SK-N-SH (cell line): ENCODE measurements at regions not wholly inside any gene's neighbourhood (a gene's known extent, or its start where the extent isn't known, plus 50 kb on each side); places are given as distances from the start of the nearest gene placed in this dataset.

Experiments used
- CTCF ChIP-seq: fragments of 200-600 bp; sonication (generic); IDR thresholded peaks from 2 replicates; pipeline ENCODE4 v1.6.1; 2017; ENCODE audit warnings: antibody characterized with exemption, mild to moderate bottlenecking, moderate library complexity
- FOXJ3 ChIP-seq: sonication (generic); formaldehyde crosslinking; IDR thresholded peaks from 2 replicates; pipeline ENCODE4 v1.5.1; 2020; ENCODE audit warnings: mild to moderate bottlenecking, missing genetic modification reagents
- GABPA ChIP-seq: IDR thresholded peaks from 2 replicates; pipeline ENCODE4 v1.4.0; 2012; ENCODE audit warnings: low read depth, mild to moderate bottlenecking
- IRF3 ChIP-seq: fragments of 150-350 bp; IDR thresholded peaks from 2 replicates; pipeline ENCODE4 v1.6.1; 2016; ENCODE audit warnings: mild to moderate bottlenecking, low read depth, low read length
- MXI1 ChIP-seq: IDR thresholded peaks from 2 replicates; pipeline ENCODE4 v1.6.1; 2012; ENCODE audit warnings: mild to moderate bottlenecking, low read depth, low read length, improper control_type of control experiment
- REST ChIP-seq: IDR thresholded peaks from 2 replicates; pipeline ENCODE4 v1.6.1; 2012; ENCODE audit warnings: mild to moderate bottlenecking, low read depth, low read length, moderate library complexity
- RFX5 ChIP-seq: IDR thresholded peaks from 2 replicates; pipeline ENCODE4 v1.6.1; 2012; ENCODE audit warnings: mild to moderate bottlenecking, improper control_type of control experiment, low read length
- SIN3A ChIP-seq: IDR thresholded peaks from 2 replicates; pipeline ENCODE4 v1.6.1; 2012; ENCODE audit warnings: low read depth, mild to moderate bottlenecking, low read length, moderate library complexity, borderline replicate concordance
- TEAD4 ChIP-seq: IDR thresholded peaks from 2 replicates; pipeline ENCODE4 v1.4.0; 2012; ENCODE audit warnings: mild to moderate bottlenecking, borderline replicate concordance; ENCODE audit not compliant: insufficient read depth
- USF1 ChIP-seq: IDR thresholded peaks from 2 replicates; pipeline ENCODE4 v1.4.0; 2012; ENCODE audit warnings: low read depth, borderline replicate concordance
- USF2 ChIP-seq: fragments of 150-350 bp; IDR thresholded peaks from 2 replicates; pipeline ENCODE4 v1.6.1; 2017; ENCODE audit warnings: antibody characterized with exemption, low read length, low read depth, borderline replicate concordance

- no peak for TF ChIP-seq TEAD4
- no peak for TF ChIP-seq USF1
- TF ChIP-seq USF2 = no peak
- no peak for TF ChIP-seq GABPA
- no peak for TF ChIP-seq CTCF
- no peak for TF ChIP-seq SIN3A
- no peak for TF ChIP-seq FOXJ3 (CRISPR knock-in tag)
- TF ChIP-seq IRF3 = no peak
- TF ChIP-seq MXI1 = no peak
- TF ChIP-seq RFX5 = no peak
- TF ChIP-seq REST = no peak
Observed at GRCh38 chr1:175863299-175864050, 120.1 kb upstream of the TNR start.
